Breast epithelium (tissue), 3 donors: ENCODE measurements at regions not wholly inside any gene's neighbourhood (a gene's known extent, or its start where the extent isn't known, plus 50 kb on each side); places are given as distances from the start of the nearest gene placed in this dataset.

Experiments used
- POLR2A ChIP-seq: fragments of 450-650 bp; IDR thresholded peaks from one replicate; pipeline ENCODE4 v1.6.1; 2016; ENCODE audit warnings: antibody characterized with exemption, mild to moderate bottlenecking, moderate library complexity
- POLR2AphosphoS5 ChIP-seq, 3 donors: sonication (generic); formaldehyde crosslinking; IDR thresholded peaks; one replicate each; pipeline ENCODE4 v1.6.1; 2017; ENCODE audit warnings: antibody characterized with exemption in 3 of 3
- TF ChIP-seq, protein P1 (sequence below), 3 donors: fragments of 450-650 bp; IDR thresholded peaks; one replicate each; pipeline ENCODE4 v1.5.1; 2016 to 2017; ENCODE audit warnings: antibody characterized with exemption in 3 of 3, mild to moderate bottlenecking in 3 of 3, moderate library complexity in 3 of 3

DNA sequence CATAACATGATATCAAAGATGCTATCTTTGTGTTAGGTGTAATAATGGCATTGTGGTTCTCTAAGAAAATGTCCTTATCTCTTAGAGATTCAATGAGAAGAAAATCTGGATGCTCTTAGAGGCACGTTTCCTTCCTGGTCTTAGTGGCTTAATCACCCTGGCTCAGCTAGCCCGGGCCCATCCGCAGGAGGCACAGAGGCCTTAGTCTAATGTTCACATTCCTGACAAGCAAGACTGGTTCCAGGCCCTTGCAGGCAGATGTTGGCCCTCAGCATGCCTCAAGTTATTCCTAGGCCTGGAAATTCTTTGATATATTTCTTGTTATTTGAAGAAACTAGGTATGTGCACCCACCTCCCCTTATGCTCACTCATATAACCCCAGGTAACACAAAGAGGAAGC lies 357.6 kb downstream of the SFMBT2 start:
- TF ChIP-seq POLR2A (no peak), POLR2AphosphoS5 (IDR thresholded peaks at IDR 0.05) (no peak)
- TF ChIP-seq, protein P1, sequence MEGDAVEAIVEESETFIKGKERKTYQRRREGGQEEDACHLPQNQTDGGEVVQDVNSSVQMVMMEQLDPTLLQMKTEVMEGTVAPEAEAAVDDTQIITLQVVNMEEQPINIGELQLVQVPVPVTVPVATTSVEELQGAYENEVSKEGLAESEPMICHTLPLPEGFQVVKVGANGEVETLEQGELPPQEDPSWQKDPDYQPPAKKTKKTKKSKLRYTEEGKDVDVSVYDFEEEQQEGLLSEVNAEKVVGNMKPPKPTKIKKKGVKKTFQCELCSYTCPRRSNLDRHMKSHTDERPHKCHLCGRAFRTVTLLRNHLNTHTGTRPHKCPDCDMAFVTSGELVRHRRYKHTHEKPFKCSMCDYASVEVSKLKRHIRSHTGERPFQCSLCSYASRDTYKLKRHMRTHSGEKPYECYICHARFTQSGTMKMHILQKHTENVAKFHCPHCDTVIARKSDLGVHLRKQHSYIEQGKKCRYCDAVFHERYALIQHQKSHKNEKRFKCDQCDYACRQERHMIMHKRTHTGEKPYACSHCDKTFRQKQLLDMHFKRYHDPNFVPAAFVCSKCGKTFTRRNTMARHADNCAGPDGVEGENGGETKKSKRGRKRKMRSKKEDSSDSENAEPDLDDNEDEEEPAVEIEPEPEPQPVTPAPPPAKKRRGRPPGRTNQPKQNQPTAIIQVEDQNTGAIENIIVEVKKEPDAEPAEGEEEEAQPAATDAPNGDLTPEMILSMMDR (IDR thresholded peaks at IDR 0.05) = no peak
